ENCODE measurements at regions not wholly inside any gene's neighbourhood (a gene's known extent, or its start where the extent isn't known, plus 50 kb on each side); places are given as distances from the start of the nearest gene placed in this dataset.

- Histone ChIP-seq H4K20me1 (ENCODE audit: insufficient read depth, low read length) (no peaks in the 10 kb centered on the region), H3K79me2 (ENCODE audit: insufficient read depth, low read length) (no peaks in the 10 kb centered on the region), H3K4me1 (ENCODE audit: insufficient read depth, low read length) (no peaks in the 10 kb centered on the region), H3K36me3 (replicated peaks in 1 of 2; ENCODE audit: control insufficient read depth in 1 of 2, insufficient read depth in 2 of 2, low read length in 2 of 2) (no peaks in the 10 kb centered on the region), H2AFZ (ENCODE audit: low read length) (no peak overlapping the region), H3K4me2 (ENCODE audit: low read depth, low read length) (no peak overlapping the region), H3K27me3 (ENCODE audit: control insufficient read depth in 1 of 2, insufficient read depth in 2 of 2, low read length in 2 of 2) (no peaks in the 10 kb centered on the region), H3K4me3 (replicated peaks in 1 of 3; ENCODE audit: insufficient read depth in 1 of 3, low read depth in 2 of 3, low read length in 3 of 3) (no peak overlapping the region), H3K9me3 (ENCODE audit: low read length) (no peaks in the 10 kb centered on the region), H3K9ac (ENCODE audit: insufficient read depth, low read depth, low read length) (no peak overlapping the region), H3K27ac (ENCODE audit: extremely low read length, insufficient read depth, low read length) (no peak overlapping the region)
- TF ChIP-seq NCOA5 (CRISPR knock-in tag; IDR thresholded peaks at IDR 0.05) (no peak), WIZ (CRISPR knock-in tag; IDR thresholded peaks at IDR 0.05) (no peak), TCF7L2 (IDR thresholded peaks at IDR 0.05; ENCODE audit: low read depth, low read length) (no peak), ZNF572 (CRISPR knock-in tag; IDR thresholded peaks at IDR 0.05) (no peak)
- FAIRE-seq (no peak), ATAC-seq (no peak), DNase-seq (ENCODE audit: low spot score) (no peak)
- no TSS peak for BruUV-seq (replicated peaks)
- 0% methylated on average over 1 of the region's 1 CpG for WGBS (ENCODE audit: low lambda C conversion rate)
- in situ Hi-C loops (cut with HindIII; ENCODE audit: extremely low pct_ligation_motif_present, low pct_unique_long_range_greater_than_20kb) (no loop called here), intact Hi-C loops (cut with micrococcal nuclease; ENCODE audit: unreplicated experiment) (no loop called here)
- POLR2A ChIA-PET: no interaction called here
- CTCF ChIA-PET (ENCODE audit: low intra/inter-chr PET ratio, low total read pairs): no interaction called here
These were observed 1477.8 kb downstream of the FAM181B start for GRCh38 chr11:81255895-81256294.

DNA sequence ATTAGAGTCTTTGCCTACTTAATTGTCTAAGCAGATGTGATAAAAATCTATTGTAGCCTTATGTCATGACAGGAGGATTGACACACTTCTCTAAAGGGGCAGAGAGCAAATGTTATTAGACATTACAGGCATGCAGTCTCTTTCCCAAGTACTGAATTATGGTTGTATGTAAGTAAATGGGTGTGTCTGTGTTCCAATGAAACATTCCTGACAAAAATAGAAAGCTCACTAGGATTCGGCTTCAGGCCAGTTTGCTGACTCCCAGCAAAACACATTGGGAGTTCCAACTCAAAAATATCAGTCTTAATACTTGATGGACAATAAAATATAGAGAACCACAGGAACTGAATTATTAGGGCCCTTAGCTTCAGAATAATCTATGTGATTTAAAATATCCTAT, 1480.4 kb downstream of the FAM181B start:
- in situ Hi-C loops (cut with HindIII; ENCODE audit: extremely low pct_ligation_motif_present, low pct_unique_long_range_greater_than_20kb): no loop called here
- H3K4me1 ChIP-seq (ENCODE audit: insufficient read depth, low read length): no peaks in the 10 kb centered on the region
- ChIA-PET CTCF (ENCODE audit: low intra/inter-chr PET ratio, low total read pairs) (no interaction called here), POLR2A (no interaction called here)
- no peak overlapping the region for H2AFZ ChIP-seq (ENCODE audit: low read length)
- no peak overlapping the region for H3K9ac ChIP-seq (ENCODE audit: insufficient read depth, low read depth, low read length)
- no peaks in the 10 kb centered on the region for H4K20me1 ChIP-seq (ENCODE audit: insufficient read depth, low read length)
- H3K4me3 ChIP-seq (replicated peaks in 1 of 3; ENCODE audit: insufficient read depth in 1 of 3, low read depth in 2 of 3, low read length in 3 of 3): no peak overlapping the region
- no peaks in the 10 kb centered on the region for H3K27me3 ChIP-seq (ENCODE audit: control insufficient read depth in 1 of 2, insufficient read depth in 2 of 2, low read length in 2 of 2)
- no peaks in the 10 kb centered on the region for H3K9me3 ChIP-seq (ENCODE audit: low read length)
- H3K27ac ChIP-seq (ENCODE audit: extremely low read length, insufficient read depth, low read length): no peak overlapping the region
- H3K4me2 ChIP-seq (ENCODE audit: low read depth, low read length): no peak overlapping the region
- H3K36me3 ChIP-seq (replicated peaks in 1 of 2; ENCODE audit: control insufficient read depth in 1 of 2, insufficient read depth in 2 of 2, low read length in 2 of 2): no peaks in the 10 kb centered on the region
- intact Hi-C loops (cut with micrococcal nuclease; ENCODE audit: unreplicated experiment): no loop called here
- FAIRE-seq (no peak), DNase-seq (ENCODE audit: low spot score) (no peak), ATAC-seq (no peak)
- H3K79me2 ChIP-seq (ENCODE audit: insufficient read depth, low read length): no peaks in the 10 kb centered on the region
- 0% methylated on average over 1 of the region's 1 CpG for WGBS (ENCODE audit: low lambda C conversion rate)
- no TSS peak for BruUV-seq (replicated peaks)
- TF ChIP-seq ARNT (IDR thresholded peaks at IDR 0.05) (no peak), CREM (IDR thresholded peaks at IDR 0.05) (no peak), CREM (CRISPR knock-in tag; IDR thresholded peaks at IDR 0.05) (no peak), ATF7 (IDR thresholded peaks at IDR 0.05) (no peak), ATF7 (CRISPR knock-in tag; IDR thresholded peaks at IDR 0.05) (no peak), KLF9 (CRISPR knock-in tag; IDR thresholded peaks at IDR 0.05; ENCODE audit: low read depth) (no peak), ZNF703 (CRISPR knock-in tag; IDR thresholded peaks at IDR 0.05; ENCODE audit: borderline replicate concordance) (no peak), POLR2G (IDR thresholded peaks at IDR 0.05; ENCODE audit: low read depth, low read length) (no peak), PAWR (CRISPR knock-in tag; IDR thresholded peaks at IDR 0.05; ENCODE audit: borderline replicate concordance) (no peak), ZNF780A (CRISPR knock-in tag; IDR thresholded peaks at IDR 0.05) (no peak), ZBTB21 (CRISPR knock-in tag; IDR thresholded peaks at IDR 0.05) (no peak), KLF6 (CRISPR knock-in tag; IDR thresholded peaks at IDR 0.05) (no peak), SOX5 (CRISPR knock-in tag; IDR thresholded peaks at IDR 0.05; ENCODE audit: borderline replicate concordance) (no peak), ZBTB42 (CRISPR knock-in tag; IDR thresholded peaks at IDR 0.05) (no peak), ZNF747 (CRISPR knock-in tag; IDR thresholded peaks at IDR 0.05; ENCODE audit: borderline replicate concordance) (no peak)
- TF ChIP-seq, protein P1, sequence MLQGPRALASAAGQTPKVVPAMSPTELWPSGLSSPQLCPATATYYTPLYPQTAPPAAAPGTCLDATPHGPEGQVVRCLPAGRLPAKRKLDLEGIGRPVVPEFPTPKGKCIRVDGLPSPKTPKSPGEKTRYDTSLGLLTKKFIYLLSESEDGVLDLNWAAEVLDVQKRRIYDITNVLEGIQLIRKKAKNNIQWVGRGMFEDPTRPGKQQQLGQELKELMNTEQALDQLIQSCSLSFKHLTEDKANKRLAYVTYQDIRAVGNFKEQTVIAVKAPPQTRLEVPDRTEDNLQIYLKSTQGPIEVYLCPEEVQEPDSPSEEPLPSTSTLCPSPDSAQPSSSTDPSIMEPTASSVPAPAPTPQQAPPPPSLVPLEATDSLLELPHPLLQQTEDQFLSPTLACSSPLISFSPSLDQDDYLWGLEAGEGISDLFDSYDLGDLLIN (CRISPR knock-in tag; IDR thresholded peaks at IDR 0.05; ENCODE audit: borderline replicate concordance): no peak
- TF ChIP-seq, protein P2, sequence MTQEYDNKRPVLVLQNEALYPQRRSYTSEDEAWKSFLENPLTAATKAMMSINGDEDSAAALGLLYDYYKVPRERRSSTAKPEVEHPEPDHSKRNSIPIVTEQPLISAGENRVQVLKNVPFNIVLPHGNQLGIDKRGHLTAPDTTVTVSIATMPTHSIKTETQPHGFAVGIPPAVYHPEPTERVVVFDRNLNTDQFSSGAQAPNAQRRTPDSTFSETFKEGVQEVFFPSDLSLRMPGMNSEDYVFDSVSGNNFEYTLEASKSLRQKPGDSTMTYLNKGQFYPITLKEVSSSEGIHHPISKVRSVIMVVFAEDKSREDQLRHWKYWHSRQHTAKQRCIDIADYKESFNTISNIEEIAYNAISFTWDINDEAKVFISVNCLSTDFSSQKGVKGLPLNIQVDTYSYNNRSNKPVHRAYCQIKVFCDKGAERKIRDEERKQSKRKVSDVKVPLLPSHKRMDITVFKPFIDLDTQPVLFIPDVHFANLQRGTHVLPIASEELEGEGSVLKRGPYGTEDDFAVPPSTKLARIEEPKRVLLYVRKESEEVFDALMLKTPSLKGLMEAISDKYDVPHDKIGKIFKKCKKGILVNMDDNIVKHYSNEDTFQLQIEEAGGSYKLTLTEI (CRISPR knock-in tag; conservative IDR thresholded peaks at IDR 0.05): no peak
